ENCODE measurements at regions not wholly inside any gene's neighbourhood (a gene's known extent, or its start where the extent isn't known, plus 50 kb on each side); places are given as distances from the start of the nearest gene placed in this dataset.

DNA sequence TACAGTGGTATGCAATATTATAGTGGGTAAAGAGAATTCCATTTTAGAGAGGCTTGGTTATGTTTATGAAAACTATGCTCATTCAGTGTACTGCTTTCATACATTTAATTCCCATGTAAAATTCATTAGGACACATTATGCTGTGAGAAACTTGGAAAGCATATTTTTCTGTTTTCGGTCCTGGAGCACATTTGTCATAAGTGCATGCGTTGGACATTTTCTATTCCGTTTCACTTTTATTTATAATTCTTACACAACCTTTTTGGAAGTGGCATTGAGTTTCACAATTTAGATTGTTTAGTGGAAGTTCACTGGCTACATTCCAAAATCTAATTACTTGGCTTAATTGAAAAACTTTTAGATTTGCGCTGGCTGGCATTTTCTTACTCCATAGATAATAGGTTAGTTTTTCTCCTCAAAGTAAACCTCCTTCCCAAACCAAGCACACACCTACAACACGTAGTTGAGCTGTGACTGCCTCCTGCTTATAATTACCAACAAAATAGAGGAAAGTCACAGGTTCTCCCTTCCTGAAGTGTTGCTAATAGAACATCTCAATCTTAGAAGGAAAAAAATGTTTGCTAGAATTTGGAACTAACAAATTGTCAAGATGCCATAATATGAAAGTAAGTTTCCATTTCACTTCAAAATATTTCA lies 938.5 kb downstream of the TRHDE start:
- DNase-seq (ENCODE audit: low spot score): no peak
- Mint-ChIP-seq H3K27ac (ENCODE audit: unreplicated experiment) (no peak overlapping the region), H3K36me3 (ENCODE audit: low read depth) (no peaks in the 10 kb centered on the region), H3K4me1 (ENCODE audit: low read depth) (no peaks in the 10 kb centered on the region), H3K27me3 (ENCODE audit: low read depth) (no peaks in the 10 kb centered on the region), H3K4me3 (ENCODE audit: unreplicated experiment) (no peak overlapping the region), H3K9me3 (ENCODE audit: low read depth) (peaks cover 9% of the 10 kb centered on the region)
- TF ChIP-seq, protein P1, sequence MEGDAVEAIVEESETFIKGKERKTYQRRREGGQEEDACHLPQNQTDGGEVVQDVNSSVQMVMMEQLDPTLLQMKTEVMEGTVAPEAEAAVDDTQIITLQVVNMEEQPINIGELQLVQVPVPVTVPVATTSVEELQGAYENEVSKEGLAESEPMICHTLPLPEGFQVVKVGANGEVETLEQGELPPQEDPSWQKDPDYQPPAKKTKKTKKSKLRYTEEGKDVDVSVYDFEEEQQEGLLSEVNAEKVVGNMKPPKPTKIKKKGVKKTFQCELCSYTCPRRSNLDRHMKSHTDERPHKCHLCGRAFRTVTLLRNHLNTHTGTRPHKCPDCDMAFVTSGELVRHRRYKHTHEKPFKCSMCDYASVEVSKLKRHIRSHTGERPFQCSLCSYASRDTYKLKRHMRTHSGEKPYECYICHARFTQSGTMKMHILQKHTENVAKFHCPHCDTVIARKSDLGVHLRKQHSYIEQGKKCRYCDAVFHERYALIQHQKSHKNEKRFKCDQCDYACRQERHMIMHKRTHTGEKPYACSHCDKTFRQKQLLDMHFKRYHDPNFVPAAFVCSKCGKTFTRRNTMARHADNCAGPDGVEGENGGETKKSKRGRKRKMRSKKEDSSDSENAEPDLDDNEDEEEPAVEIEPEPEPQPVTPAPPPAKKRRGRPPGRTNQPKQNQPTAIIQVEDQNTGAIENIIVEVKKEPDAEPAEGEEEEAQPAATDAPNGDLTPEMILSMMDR (IDR thresholded peaks at IDR 0.05): no peak

DNA sequence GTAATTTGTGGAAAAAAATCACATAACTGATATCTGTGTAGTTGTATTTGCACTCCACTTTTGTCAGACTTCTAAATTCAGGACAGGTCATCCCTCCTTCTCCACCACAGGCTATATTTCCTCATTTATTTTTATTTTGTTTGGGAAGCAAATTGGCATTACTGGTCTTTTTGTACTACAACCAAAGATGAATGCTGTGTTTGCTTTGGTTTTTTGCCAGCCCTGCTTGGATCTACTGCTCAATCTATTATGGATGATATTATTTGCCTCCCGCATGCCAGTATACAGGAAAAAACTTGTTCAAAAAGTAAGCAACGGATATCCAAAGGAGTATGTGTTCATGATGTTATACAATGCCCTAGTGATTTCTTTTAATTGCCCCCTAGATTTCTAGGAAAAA lies 948.8 kb downstream of the TRHDE start:
- TF ChIP-seq, protein P1 (IDR thresholded peaks at IDR 0.05): no peak
- Mint-ChIP-seq H3K9me3 (ENCODE audit: low read depth) (peaks cover 2% of the 10 kb centered on the region), H3K27ac (ENCODE audit: unreplicated experiment) (no peak overlapping the region), H3K4me3 (ENCODE audit: unreplicated experiment) (no peak overlapping the region), H3K36me3 (ENCODE audit: low read depth) (no peaks in the 10 kb centered on the region), H3K4me1 (ENCODE audit: low read depth) (no peaks in the 10 kb centered on the region), H3K27me3 (ENCODE audit: low read depth) (no peaks in the 10 kb centered on the region)
- no peak for DNase-seq (ENCODE audit: low spot score)

DNA sequence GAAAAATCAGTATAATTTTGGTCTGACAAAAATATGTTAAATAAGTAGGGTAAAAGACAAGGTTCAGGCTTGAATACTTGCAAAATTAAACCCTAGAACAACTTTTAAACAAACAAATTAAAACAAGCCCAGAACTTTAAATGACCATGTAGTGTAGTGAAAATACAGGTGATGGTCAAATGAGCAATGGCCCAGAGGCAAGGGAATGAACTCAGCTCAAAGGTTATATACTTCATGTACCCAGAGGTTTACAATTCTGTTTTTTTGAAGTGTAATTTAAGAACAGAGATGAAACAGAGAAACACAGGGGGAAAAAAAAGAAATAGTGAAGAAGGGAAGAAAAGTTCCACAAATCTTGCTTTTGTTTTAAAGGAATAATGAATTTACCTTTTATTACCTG lies 949.2 kb downstream of the TRHDE start:
- DNase-seq (ENCODE audit: low spot score): no peak
- H3K27ac Mint-ChIP-seq (ENCODE audit: unreplicated experiment): no peak overlapping the region
- no peak overlapping the region for H3K4me3 Mint-ChIP-seq (ENCODE audit: unreplicated experiment)
- TF ChIP-seq, protein P1 (IDR thresholded peaks at IDR 0.05): no peak
- H3K36me3 Mint-ChIP-seq (ENCODE audit: low read depth): no peaks in the 10 kb centered on the region
- peaks cover 2% of the 10 kb centered on the region for H3K9me3 Mint-ChIP-seq (ENCODE audit: low read depth)
- H3K4me1 Mint-ChIP-seq (ENCODE audit: low read depth): no peaks in the 10 kb centered on the region
- H3K27me3 Mint-ChIP-seq (ENCODE audit: low read depth): no peaks in the 10 kb centered on the region

DNA sequence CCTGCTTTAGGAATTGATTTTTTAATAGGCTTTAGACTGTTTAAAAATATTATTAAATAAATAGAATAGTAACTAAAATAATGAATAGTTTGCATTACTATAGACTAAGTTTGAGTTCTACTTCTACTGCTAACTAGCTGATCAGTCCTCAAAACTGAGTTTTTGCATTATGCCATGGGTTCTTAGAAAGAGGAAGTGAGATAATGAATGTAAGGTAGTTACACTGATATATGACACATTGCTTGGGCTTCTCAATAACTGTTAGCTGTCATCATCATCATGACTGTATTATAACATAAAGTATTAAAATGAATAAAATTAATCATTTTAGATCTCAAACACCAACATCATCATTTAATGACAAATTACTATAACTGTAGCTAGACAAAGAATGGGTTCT lies 949.7 kb downstream of the TRHDE start:
- TF ChIP-seq, protein P1 (IDR thresholded peaks at IDR 0.05): no peak
- DNase-seq (ENCODE audit: low spot score): no peak
- no peak overlapping the region for H3K27ac Mint-ChIP-seq (ENCODE audit: unreplicated experiment)
- H3K9me3 Mint-ChIP-seq (ENCODE audit: low read depth): peaks cover 2% of the 10 kb centered on the region
- H3K27me3 Mint-ChIP-seq (ENCODE audit: low read depth): no peaks in the 10 kb centered on the region
- no peaks in the 10 kb centered on the region for H3K4me1 Mint-ChIP-seq (ENCODE audit: low read depth)
- no peak overlapping the region for H3K4me3 Mint-ChIP-seq (ENCODE audit: unreplicated experiment)
- H3K36me3 Mint-ChIP-seq (ENCODE audit: low read depth): no peaks in the 10 kb centered on the region

DNA sequence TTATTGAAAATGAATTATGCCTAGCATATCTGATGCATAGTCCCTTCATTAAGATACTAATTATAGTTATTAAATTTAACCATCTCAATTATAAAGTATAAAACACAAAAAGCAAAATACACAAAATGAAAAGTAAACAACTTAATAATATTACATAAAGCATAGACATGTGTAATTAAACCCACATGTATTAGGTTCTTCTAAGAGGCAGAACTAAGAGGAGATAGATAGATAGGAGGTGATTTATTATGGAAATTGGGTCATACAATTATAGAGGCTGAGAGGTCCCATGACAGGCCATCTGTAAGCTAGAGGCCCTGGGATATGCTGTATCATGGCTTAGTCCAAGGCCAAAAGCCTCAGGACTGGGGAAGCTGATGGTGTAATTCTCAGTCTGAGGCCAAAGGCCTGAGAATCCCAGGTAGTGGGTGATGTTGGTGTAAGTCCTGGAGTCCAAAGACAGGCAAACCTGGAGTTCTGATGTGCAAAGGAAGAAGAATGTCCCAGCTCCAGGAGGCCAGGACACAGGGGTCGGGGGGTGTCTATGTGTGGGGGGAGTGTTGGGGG lies 953.3 kb downstream of the TRHDE start:
- no peak overlapping the region for H3K4me3 Mint-ChIP-seq (ENCODE audit: unreplicated experiment)
- H3K27me3 Mint-ChIP-seq (ENCODE audit: low read depth): no peaks in the 10 kb centered on the region
- no peaks in the 10 kb centered on the region for H3K36me3 Mint-ChIP-seq (ENCODE audit: low read depth)
- TF ChIP-seq, protein P1 (IDR thresholded peaks at IDR 0.05): no peak
- H3K27ac Mint-ChIP-seq (ENCODE audit: unreplicated experiment): no peak overlapping the region
- DNase-seq (ENCODE audit: low spot score): no peak
- H3K4me1 Mint-ChIP-seq (ENCODE audit: low read depth): no peaks in the 10 kb centered on the region
- no peaks in the 10 kb centered on the region for H3K9me3 Mint-ChIP-seq (ENCODE audit: low read depth)

All from chondrocyte (in vitro differentiated cells).